TTC549 (cell line): ENCODE measurements at regions not wholly inside any gene's neighbourhood (a gene's known extent, or its start where the extent isn't known, plus 50 kb on each side); places are given as distances from the start of the nearest gene placed in this dataset.

ENCODE experiments used
- FAIRE-seq: peaks from 2 replicates; lab custom pipeline; 2012; peaks lifted over from hg19 to GRCh38; lab: Jason Lieb, UNC

DNA sequence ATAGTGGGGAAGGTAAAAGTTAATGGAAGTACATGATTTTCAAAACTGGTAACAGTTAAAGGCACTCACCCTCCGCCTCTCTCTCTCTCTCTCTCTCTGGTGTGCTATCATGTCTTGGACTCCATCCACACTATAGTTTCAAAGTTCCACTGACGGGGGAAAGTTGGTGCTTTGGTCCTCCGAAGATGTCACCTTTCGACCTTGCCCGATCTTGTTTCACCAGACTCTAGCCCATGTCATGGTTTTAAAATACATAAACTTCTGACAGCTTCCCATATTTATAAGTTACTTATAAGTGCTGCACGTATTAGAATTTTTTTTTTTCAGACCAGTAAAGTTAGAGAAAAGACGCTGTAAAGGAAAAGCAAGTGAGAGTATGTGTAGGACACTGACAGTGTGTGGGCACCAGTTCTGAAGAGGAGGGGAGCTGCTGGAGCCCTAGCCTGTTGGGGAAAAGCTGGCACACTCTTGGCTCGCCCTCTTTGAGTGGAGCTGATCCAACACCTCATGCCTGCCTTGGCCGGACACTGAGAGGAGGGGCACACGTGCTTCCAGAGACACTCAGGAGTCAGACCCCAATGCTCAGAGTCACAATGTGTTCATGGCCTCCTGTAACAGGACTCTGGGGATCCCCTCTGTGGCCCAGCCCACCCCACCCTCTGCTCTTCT lies 200.5 kb upstream of the TPM1 start:
- FAIRE-seq: no peak

- no peak for FAIRE-seq
Measured at GRCh38 chr15:62843311-62843710, 199.2 kb upstream of the TPM1 start.

GRCh38 chr15:62844564-62845240 lies 197.8 kb upstream of the TPM1 start:
- no peak for FAIRE-seq

GRCh38 chr15:62845241-62846126 lies 197.1 kb upstream of the TPM1 start:
- FAIRE-seq: no peak

DNA sequence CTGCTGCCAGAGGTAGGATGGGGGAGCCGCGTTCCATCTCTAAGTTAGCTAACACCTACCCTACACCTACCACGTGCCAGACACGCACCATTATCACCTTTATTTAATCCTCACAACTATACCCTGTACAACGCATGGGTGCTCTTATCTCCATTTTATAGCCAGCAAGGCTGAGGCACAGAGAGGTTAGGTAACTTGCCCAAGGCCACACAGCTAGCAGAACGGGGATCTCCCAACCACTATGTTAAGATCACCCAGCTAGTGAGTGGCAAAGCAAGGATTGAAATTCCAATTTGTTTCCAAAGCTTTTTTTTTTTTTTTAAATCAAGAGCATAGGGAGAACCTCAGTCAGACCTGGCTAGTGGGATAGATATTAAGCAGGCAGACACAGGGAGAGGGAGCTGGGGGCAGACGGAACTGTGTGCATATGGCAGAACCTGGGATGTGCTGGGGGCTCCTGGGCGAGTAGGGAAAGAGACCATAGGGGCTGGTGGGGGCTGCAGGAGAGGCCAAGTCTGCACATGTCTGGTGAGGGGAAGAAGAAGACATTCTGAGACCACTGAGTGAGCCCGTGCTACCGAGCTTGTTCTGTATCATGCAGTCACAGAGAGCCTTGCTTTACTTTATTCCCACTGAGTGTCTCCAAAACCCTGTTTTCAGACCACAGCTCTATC lies 196.3 kb upstream of the TPM1 start:
- FAIRE-seq: no peak

DNA sequence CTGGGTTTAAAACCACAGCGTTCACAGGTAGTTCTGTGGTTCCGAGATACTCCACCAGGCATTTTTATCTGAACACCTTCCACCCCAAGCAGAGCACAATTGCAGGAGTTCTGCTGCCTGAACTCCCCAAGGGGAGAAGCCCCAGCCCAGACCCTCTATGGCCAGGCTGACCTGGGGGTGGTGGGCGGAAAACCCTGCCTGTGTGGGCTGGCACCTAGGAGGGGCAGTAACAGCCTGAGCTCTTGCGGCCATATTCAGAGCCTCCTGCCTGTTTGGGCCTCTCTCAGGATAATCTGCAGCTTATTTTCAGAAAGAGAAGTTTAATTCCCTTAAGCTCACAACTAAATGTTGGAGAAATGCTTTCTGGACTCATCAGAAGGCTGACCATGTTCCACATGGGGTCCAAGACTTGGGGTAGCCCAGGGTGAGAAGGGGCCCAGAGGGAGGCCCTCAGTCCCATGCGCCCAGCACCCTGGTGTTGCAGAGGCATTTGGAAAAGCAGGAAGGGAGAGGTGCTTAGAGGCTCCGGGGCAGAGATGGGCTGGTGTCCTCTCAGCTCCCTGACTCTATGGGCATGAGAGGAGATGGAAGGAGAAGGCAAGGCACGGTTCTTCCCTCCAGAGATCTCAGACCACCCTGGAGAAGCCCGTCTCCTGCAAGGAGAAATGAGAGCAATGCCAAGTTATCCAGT lies 195.6 kb upstream of the TPM1 start:
- no peak for FAIRE-seq

DNA sequence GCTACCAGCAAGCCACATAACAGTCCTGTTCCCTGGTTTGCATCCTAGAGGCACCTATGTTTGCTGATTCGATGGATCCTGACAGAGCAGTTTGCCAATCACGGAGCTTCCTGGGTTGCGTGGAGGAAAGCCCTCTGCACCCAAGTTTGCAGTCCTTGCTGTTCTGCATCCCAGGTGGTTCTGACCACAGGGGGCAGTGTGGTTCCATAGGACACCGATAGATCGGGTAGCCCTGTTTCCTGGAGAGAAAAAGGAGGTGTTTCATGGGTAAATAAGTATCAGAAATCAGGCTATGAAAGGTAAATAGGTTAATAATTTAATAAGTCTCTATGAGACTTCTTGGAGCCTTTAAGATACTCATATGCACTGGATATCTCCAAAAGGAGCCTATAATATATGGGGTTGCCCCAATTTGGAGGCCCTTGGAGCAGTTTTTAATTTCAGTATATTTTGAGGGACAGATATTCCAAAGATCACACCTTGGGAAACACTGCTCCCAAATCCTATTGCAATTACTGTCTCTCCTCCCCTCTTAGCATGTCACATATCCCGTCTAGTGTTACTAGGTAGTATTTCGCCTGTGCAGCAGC lies 194.6 kb upstream of the TPM1 start:
- FAIRE-seq: peak; percentile 31

DNA sequence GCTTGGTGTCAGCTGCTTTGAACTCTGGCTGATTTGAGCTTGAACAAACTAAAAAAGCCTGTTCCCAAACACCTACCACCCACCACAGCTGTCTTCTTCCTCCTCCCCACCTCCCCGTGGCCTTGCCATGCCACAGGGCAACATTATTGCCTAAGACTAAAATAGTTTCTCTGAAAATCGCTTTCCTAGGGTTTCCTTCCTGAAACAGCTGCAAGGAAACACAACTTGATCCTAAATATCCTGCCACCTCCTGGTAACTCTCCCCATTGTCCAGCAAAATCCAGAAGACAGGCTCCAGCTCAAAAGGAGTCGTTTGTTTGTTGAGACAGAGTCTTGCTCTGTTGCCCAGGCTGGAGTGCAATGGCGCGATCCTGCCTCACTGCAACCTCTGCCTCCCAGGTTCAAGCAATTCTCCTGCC lies 193.9 kb upstream of the TPM1 start:
- FAIRE-seq: no peak

DNA sequence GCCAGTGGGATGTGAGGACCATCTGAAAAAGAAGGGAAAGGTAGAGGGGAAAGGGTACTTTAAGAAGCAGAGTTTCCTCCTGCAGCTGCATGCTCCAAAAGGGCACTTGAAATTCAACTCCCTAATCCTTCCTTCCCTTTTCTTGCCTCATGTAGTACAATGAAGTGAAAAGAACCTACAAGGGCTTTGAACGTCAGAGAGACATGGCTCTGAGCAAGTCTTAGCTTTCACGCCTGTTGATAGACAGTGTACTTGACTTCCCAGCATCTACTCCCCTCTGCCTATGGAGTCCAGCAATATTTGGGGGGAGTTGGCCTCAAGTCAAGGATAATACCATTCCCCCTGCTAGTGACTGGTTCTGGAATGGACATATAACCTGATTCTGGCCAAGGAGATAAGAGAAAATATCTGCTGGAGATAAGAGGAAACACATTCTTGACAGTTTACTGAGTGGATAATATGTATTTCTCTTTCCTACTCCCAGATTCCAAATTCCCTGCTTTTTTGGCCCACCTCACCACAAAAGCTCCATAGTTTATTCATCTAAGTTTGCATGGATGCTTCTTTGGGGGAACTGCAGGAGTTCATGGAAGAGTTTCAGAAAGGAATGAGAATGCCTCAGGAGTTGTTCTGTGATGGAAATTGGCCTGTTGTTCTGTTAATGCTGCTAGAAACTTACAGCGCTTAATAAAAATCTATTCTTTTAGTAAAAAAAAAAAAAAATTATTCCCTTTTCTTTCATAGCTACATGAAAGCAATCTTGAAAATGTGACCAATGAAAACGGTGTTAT lies 193.0 kb upstream of the TPM1 start:
- FAIRE-seq: no peak

DNA sequence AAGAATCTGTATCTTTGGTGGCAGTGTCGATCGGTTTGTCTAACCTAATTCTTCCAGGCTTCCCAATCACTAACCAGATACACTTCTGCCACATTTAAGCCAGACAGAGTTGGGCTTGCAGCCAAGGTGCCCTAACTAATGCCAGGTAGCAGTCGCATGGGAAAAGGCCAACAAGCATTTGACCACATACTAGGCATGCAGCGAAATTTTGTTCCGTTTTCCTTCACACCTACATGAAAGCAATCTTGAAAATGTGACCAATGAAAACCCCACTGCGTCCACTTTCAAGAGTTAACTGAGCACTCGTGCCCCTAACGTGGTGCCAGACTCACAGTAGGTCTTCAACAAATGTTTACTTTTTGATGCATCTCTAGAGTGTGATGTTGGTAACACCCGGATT lies 192.2 kb upstream of the TPM1 start:
- no peak for FAIRE-seq

DNA sequence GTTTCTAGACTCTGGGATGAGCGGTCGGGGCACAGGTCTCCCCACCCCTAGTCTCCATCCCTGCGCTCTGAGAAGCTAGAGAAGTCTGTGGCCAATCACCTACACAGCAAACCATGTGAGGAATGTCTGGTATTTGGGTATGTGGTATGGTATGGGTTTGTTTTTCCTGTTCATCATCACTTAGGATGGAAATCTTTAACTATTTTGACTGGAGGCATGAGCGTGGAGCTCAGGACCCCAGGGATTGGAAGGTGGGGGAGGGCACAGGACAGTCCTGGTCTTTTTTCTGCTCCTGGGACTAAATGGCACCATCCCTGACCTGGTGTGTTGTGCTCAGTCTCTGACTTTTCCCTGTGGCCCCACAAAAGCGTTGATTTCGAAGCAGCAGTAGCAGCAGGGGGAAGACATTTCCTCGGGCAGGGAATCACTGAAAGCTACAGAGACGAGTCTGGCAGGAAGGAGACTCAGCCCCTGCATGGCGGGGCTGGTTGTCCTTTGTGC lies 191.7 kb upstream of the TPM1 start:
- FAIRE-seq: peak; percentile 60

- FAIRE-seq: no peak
Measured at GRCh38 chr15:62853114-62853840, 189.3 kb upstream of the TPM1 start.

DNA sequence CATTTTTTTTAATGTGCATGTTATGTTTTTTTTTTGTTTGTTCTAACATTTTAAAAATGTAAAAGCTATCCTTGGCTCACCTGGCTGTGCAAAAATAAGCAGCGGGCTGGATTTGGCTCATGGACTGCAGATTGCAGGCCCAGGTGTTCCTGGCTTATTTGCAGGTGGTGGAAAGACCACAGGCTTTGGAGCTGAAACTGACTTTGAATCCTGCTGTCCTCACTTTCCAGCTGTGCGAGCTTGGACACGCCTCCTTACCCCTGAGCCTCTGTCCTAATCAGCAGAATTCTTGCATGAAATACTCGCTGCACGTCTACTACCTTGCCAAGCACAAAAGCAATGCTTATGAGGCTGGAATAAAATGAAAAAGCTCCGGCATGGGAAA lies 188.7 kb upstream of the TPM1 start:
- FAIRE-seq: no peak

- no peak for FAIRE-seq
Measured at GRCh38 chr15:62854420-62855084, 188.0 kb upstream of the TPM1 start.

GRCh38 chr15:62855085-62855476 lies 187.5 kb upstream of the TPM1 start:
- FAIRE-seq: no peak

DNA sequence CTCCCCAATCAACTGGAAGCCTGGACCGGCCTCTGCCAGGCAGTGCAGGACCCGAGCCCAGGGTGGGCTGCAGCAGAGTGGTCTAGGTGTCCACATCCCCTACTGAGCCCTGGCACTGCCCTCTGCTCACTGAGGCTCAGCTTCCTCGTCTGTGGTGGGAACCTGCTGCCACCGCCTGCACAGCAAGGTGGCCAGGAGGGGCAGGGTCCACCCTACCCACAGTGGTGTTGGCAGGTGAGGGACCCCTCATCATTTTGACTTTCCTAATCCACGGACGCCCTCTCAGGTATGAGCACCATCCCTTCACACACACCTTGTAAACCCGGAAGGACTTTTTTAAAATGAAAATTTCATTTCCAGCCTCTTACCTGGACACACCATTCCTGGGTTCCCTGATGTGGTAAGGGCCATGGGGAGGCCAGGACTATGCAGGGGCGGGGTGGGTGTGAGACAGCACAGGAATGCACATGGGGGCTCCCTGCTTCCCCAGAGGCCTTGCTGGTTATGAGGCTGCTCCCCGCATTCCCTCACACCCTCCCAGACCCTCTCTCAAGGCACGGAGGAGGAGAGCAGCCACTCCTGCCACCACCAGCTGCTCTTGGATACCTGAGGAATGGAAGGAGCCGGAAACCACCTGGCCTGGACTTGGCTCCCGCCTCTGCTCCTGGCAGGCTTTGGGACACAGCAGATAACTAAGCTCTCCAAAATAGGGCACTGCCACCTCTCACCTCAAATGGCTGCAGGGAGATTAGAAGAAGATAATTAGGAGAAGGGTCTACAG lies 185.9 kb upstream of the TPM1 start:
- no peak for FAIRE-seq

DNA sequence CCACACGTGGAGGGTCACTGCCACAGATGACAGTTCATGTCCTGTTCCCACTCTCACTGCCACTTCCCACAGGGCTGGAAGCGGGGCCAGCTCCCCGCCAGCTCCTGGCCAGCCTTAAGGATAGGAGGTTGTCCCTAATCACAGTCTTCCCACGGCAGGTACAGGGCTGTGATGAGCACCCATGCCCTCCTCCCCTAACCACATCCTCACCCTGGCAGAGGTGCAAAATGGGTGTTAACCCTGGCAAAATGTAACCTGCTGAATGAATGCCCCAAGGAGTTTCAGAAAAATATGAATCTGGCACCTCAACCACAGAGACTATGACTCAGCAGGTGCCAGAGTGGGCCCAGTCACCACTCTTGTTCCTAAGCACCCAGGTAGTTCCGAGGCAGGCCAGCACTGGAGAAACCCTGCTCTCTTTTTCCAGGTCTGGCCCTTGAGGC lies 185.1 kb upstream of the TPM1 start:
- no peak for FAIRE-seq

DNA sequence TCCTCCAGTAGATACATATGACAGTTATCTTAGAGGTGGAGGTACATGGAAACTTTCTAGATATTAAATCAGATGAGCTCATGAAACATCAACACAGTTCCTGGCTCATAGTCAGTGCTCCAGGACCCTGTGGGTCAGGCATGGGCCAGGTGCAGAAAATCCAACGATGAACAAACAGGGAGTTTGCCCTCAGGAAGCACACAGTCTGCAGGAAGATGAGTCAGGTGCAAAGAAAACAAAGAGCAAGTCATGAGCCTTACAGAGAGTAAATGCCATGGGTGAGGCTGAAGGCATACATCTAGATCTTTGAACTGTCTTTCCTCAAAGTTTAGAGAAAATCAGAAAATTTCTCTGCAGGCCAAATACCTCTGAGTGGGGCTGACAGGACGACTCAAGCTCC lies 184.2 kb upstream of the TPM1 start:
- no peak for FAIRE-seq

- FAIRE-seq: no peak
Measured at GRCh38 chr15:62862717-62863116, 179.8 kb upstream of the TPM1 start.
